MCF 10A (cell line): ENCODE measurements at regions not wholly inside any gene's neighbourhood (a gene's known extent, or its start where the extent isn't known, plus 50 kb on each side); places are given as distances from the start of the nearest gene placed in this dataset.

ENCODE experiments used
- BruUV-seq: library from RNA; stranded (reverse); fragments of 400-500 nt; replicated peaks from 2 replicates; lab custom pipeline; 2021; lab: Mats Ljungman, UMichigan
- CTCF ChIA-PET: fragments of 300-600 bp; sonication (Branson Sonifier 250); formaldehyde crosslinking; extraction: SDS; loops from one replicate; lab custom pipeline; 2021; ENCODE audit warnings: antibody characterized with exemption, inconsistent platforms; lab: Yijun Ruan, JAX
- POLR2A ChIA-PET: fragments of 300-600, 350-650 bp; sonication (Branson Sonifier 250); formaldehyde crosslinking; extraction: SDS; loops from one replicate; lab custom pipeline; 2020; ENCODE audit warnings: antibody characterized with exemption, inconsistent platforms; lab: Yijun Ruan, JAX
- DNase-seq: peaks from one replicate; pipeline ENCODE4 v3.0.0-alpha.2; 2018; ENCODE audit not compliant: unreplicated experiment
- H3K27ac Mint-ChIP-seq: one replicate; pipeline ENCODE4 v1.8.0; 2022; ENCODE audit warnings: mild to moderate bottlenecking, low read depth, mixed read lengths; ENCODE audit not compliant: unreplicated experiment
- H3K27me3 Mint-ChIP-seq: one replicate; pipeline ENCODE4 v1.8.0; 2022; ENCODE audit warnings: mixed read lengths; ENCODE audit not compliant: insufficient read depth, unreplicated experiment
- H3K36me3 Mint-ChIP-seq: one replicate; pipeline ENCODE4 v1.8.0; 2022; ENCODE audit warnings: mild to moderate bottlenecking, moderate library complexity, mixed read lengths; ENCODE audit not compliant: insufficient read depth, unreplicated experiment
- H3K4me1 Mint-ChIP-seq: one replicate; pipeline ENCODE4 v1.8.0; 2022; ENCODE audit warnings: mixed read lengths; ENCODE audit not compliant: insufficient read depth, unreplicated experiment
- H3K4me3 Mint-ChIP-seq: one replicate; pipeline ENCODE4 v1.8.0; 2022; ENCODE audit warnings: mild to moderate bottlenecking, moderate library complexity, mixed read lengths; ENCODE audit not compliant: unreplicated experiment
- H3K9me3 Mint-ChIP-seq: one replicate; pipeline ENCODE4 v1.8.0; 2022; ENCODE audit warnings: mixed read lengths; ENCODE audit not compliant: unreplicated experiment
- CTCF ChIP-seq: fragments of 200-600 bp; IDR thresholded peaks from one replicate; pipeline ENCODE4 v1.8.0; 2022; ENCODE audit warnings: antibody characterized with exemption, mild to moderate bottlenecking; ENCODE audit not compliant: unreplicated experiment
- intact Hi-C: fragments of 100-400 bp; cut with micrococcal nuclease; formaldehyde crosslinking; loops from 2 replicates; pipeline ENCODE4 v1.14.1; 2022

- intact Hi-C loops, result no loop called here
- Mint-ChIP-seq H3K4me3 (no peak overlapping the region), H3K9me3 (no peaks in the 10 kb centered on the region), H3K36me3 (no peaks in the 10 kb centered on the region), H3K4me1 (no peaks in the 10 kb centered on the region), H3K27me3 (peaks cover 52% of the 10 kb centered on the region), H3K27ac (no peak overlapping the region)
- TF ChIP-seq CTCF, result no peak
- ChIA-PET CTCF (no interaction called here), POLR2A (no interaction called here)
- no peak for DNase-seq
- no TSS peak for BruUV-seq
Measured at GRCh38 chr1:95340061-95340460, 106.1 kb downstream of the RWDD3 start.

DNA sequence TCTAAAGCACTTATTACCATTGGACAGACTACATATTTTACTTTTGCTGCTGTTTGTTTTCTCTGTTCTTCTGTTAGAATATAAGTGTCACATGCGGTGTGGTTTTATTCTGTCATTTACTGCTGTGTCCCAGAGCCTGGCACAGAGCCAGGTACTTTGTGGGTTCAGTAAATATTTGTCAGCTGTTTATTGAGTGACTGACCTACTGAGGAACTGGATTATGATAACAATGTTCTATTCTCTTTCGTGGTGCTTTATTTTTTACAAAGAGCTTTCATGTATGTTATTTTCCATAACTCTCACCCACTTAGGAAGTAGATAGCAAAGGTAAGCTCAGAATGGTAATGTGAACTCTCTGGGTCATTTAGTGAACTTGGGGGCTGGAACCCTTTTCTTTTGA is 118.8 kb downstream of the RWDD3 start:
- TF ChIP-seq CTCF, result no peak
- H3K36me3 Mint-ChIP-seq, result no peaks in the 10 kb centered on the region
- no peaks in the 10 kb centered on the region for H3K9me3 Mint-ChIP-seq
- no peak overlapping the region for H3K27ac Mint-ChIP-seq
- no peak for DNase-seq
- H3K4me3 Mint-ChIP-seq, result no peak overlapping the region
- H3K4me1 Mint-ChIP-seq, result no peaks in the 10 kb centered on the region
- CTCF ChIA-PET, result no interaction called here
- intact Hi-C loops, result no loop called here
- POLR2A ChIA-PET, result no interaction called here
- peaks cover 12% of the 10 kb centered on the region for H3K27me3 Mint-ChIP-seq
- no TSS peak for BruUV-seq

DNA sequence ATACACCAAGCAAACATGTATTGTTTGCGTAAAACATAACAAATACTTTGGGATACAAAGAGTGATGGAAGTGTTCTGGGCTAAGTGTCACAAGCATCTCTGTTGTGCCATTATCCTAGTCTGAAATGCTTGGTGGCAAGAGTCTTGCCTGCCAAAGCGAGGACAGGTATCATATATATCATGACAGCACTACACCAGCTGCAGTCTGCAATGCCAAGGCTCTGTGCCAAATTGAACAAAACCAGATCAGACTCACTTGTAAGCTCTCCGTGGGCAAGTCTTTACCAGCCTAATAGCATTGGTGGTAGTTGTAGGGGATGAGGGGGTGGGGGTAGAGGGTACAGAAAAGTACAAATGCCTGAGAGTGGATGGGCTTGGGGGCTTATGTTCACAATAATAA is 119.2 kb downstream of the RWDD3 start:
- no peaks in the 10 kb centered on the region for H3K9me3 Mint-ChIP-seq
- H3K36me3 Mint-ChIP-seq, result no peaks in the 10 kb centered on the region
- TF ChIP-seq CTCF, result no peak
- no peak overlapping the region for H3K4me3 Mint-ChIP-seq
- DNase-seq, result no peak
- ChIA-PET POLR2A (no interaction called here), CTCF (no interaction called here)
- no peak overlapping the region for H3K27ac Mint-ChIP-seq
- no TSS peak for BruUV-seq
- H3K4me1 Mint-ChIP-seq, result no peaks in the 10 kb centered on the region
- intact Hi-C loops, result no loop called here
- H3K27me3 Mint-ChIP-seq, result peaks cover 7% of the 10 kb centered on the region

- no TSS peak for BruUV-seq
- H3K27ac Mint-ChIP-seq, result no peak overlapping the region
- H3K9me3 Mint-ChIP-seq, result no peaks in the 10 kb centered on the region
- no peaks in the 10 kb centered on the region for H3K36me3 Mint-ChIP-seq
- no peak for DNase-seq
- H3K27me3 Mint-ChIP-seq, result no peaks in the 10 kb centered on the region
- CTCF ChIA-PET, result no interaction called here
- no peaks in the 10 kb centered on the region for H3K4me1 Mint-ChIP-seq
- POLR2A ChIA-PET, result no interaction called here
- intact Hi-C loops, result no loop called here
- H3K4me3 Mint-ChIP-seq, result no peak overlapping the region
- no peak for TF ChIP-seq CTCF
Measured at GRCh38 chr1:95364546-95364945, 130.5 kb downstream of the RWDD3 start.
